Tongue (tissue), 1 donor: ENCODE measurements at regions not wholly inside any gene's neighbourhood (a gene's known extent, or its start where the extent isn't known, plus 50 kb on each side); places are given as distances from the start of the nearest gene placed in this dataset.
"Not testable (repeated sequence)": the region's sequence is repeated elsewhere in the genome, so short reads cannot be mapped to it uniquely, and the experiment has no call there.

Source experiments
- DNase-seq: peaks from one replicate; pipeline ENCODE4 v3.0.0-alpha.2; 2015

GRCh38 chr1:66424530-66424929 lies 109.4 kb upstream of the SGIP1 start:
- not testable (repeated sequence) for DNase-seq

- no peak for DNase-seq
Measured at GRCh38 chr1:66426239-66426853, 107.6 kb upstream of the SGIP1 start.

- DNase-seq: not testable (repeated sequence)
Measured at GRCh38 chr1:66430815-66431214, 103.1 kb upstream of the SGIP1 start.

- DNase-seq: no peak
Measured at GRCh38 chr1:66431999-66432398, 102.0 kb upstream of the SGIP1 start.

GRCh38 chr1:66433611-66434010 lies 100.3 kb upstream of the SGIP1 start:
- DNase-seq: no peak

GRCh38 chr1:66434096-66434495 lies 99.9 kb upstream of the SGIP1 start:
- DNase-seq: no peak

- no peak for DNase-seq
Measured at GRCh38 chr1:66435541-66435940, 98.4 kb upstream of the SGIP1 start.

- no peak for DNase-seq
Measured at GRCh38 chr1:66436378-66437135, 97.4 kb upstream of the SGIP1 start.

GRCh38 chr1:66437136-66437401 lies 96.9 kb upstream of the SGIP1 start:
- no peak for DNase-seq

GRCh38 chr1:66438062-66438461 lies 95.9 kb upstream of the SGIP1 start:
- no peak for DNase-seq

GRCh38 chr1:66438501-66438900 lies 95.5 kb upstream of the SGIP1 start:
- DNase-seq: no peak

GRCh38 chr1:66439031-66439740 lies 94.8 kb upstream of the SGIP1 start:
- DNase-seq: no peak

- DNase-seq: no peak
Measured at GRCh38 chr1:66443793-66444192, 90.2 kb upstream of the SGIP1 start.

GRCh38 chr1:66444438-66445265 lies 89.3 kb upstream of the SGIP1 start:
- no peak for DNase-seq

GRCh38 chr1:66445492-66446181 lies 88.3 kb upstream of the SGIP1 start:
- DNase-seq: no peak

GRCh38 chr1:66446261-66447001 lies 87.5 kb upstream of the SGIP1 start:
- peak; percentile 89 for DNase-seq

GRCh38 chr1:66450043-66450514 lies 83.9 kb upstream of the SGIP1 start:
- DNase-seq: peak; percentile 27

GRCh38 chr1:66450847-66451246 lies 83.1 kb upstream of the SGIP1 start:
- no peak for DNase-seq

- no peak for DNase-seq
Measured at GRCh38 chr1:66452162-66452561, 81.8 kb upstream of the SGIP1 start.

GRCh38 chr1:66452982-66453381 lies 81.0 kb upstream of the SGIP1 start:
- no peak for DNase-seq

GRCh38 chr1:66455446-66455845 lies 78.5 kb upstream of the SGIP1 start:
- DNase-seq: no peak
